Activated CD4-positive, alpha-beta T cell treated with anti-CD3 and anti-CD28 coated beads for 36 hours (primary cell): ENCODE measurements at regions not wholly inside any gene's neighbourhood (a gene's known extent, or its start where the extent isn't known, plus 50 kb on each side); places are given as distances from the start of the nearest gene placed in this dataset.

ENCODE experiments used
- ATAC-seq: fragments of 200-7000 bp; cut with Tn5 transposase; one replicate; pipeline ENCODE4 v1.10.0; 2021; ENCODE audit warnings: mild to moderate bottlenecking, moderate library complexity
- CTCF ChIA-PET: fragments of 350-600 bp; sonication (Branson Sonifier 250); formaldehyde crosslinking; loops from one replicate; lab custom pipeline; 2021; ENCODE audit warnings: antibody characterized with exemption; lab: Charles Lee
- POLR2A ChIA-PET: fragments of 350-600 bp; sonication (Branson Sonifier 250); formaldehyde crosslinking; loops from one replicate; lab custom pipeline; 2021; ENCODE audit warnings: antibody characterized with exemption, inconsistent platforms; lab: Charles Lee
- DNase-seq: peaks from one replicate; pipeline ENCODE4 v3.0.0-alpha.2; 2020
- H3K27ac Mint-ChIP-seq: one replicate; pipeline ENCODE4 v1.8.0; 2021; ENCODE audit warnings: mixed read lengths
- H3K27me3 Mint-ChIP-seq: one replicate; pipeline ENCODE4 v1.8.0; 2021; ENCODE audit warnings: mixed read lengths
- H3K36me3 Mint-ChIP-seq: one replicate; pipeline ENCODE4 v1.8.0; 2021; ENCODE audit warnings: low read depth, mixed read lengths
- H3K4me1 Mint-ChIP-seq: one replicate; pipeline ENCODE4 v1.8.0; 2021; ENCODE audit warnings: mixed read lengths
- H3K4me3 Mint-ChIP-seq: one replicate; pipeline ENCODE4 v1.8.0; 2021; ENCODE audit warnings: mild to moderate bottlenecking, moderate library complexity, mixed read lengths
- H3K9me3 Mint-ChIP-seq: one replicate; pipeline ENCODE4 v1.8.0; 2021; ENCODE audit warnings: low read depth, mixed read lengths
- intact Hi-C, 2 experiments: fragments of 100-400 bp; cut with DNase I in 1 of 2; cut with micrococcal nuclease in 1 of 2; formaldehyde crosslinking; loops; one replicate each; pipeline versions ENCODE4 v1.14.2 to v1.15.1; 2022 to 2024; cut with DNase I, micrococcal nuclease

DNA sequence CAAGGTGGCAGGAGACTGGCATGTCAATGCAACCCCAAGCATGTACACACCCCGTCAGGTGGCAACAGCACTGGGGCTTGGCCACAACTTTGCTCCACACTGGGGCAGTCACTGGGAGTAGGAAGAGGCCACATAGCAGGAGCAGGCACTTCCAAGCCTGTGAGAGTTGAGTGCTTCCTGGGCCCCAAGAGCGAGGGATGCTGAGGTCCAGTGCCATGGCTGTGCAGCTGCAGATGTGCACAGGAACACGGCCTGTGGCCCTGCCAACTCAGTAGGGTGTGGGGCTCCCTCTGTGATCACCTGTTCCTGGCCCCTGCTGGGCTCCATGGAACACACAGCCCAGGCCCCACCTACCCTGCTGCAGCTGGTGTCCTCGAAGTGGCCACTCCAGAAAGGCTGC, 932.8 kb upstream of the SORCS1 start:
- intact Hi-C loops = no loop called here
- H3K27me3 Mint-ChIP-seq = no peaks in the 10 kb centered on the region
- no peaks in the 10 kb centered on the region for H3K4me1 Mint-ChIP-seq
- H3K27ac Mint-ChIP-seq = no peak overlapping the region
- ChIA-PET POLR2A (no interaction called here), CTCF (no interaction called here)
- H3K9me3 Mint-ChIP-seq = peaks cover 2% of the 10 kb centered on the region
- no peaks in the 10 kb centered on the region for H3K36me3 Mint-ChIP-seq
- DNase-seq (no peak), ATAC-seq (no peak)
- no peak overlapping the region for H3K4me3 Mint-ChIP-seq

GRCh38 chr10:108095932-108096925, 931.7 kb upstream of the SORCS1 start:
- H3K27ac Mint-ChIP-seq = no peak overlapping the region
- H3K9me3 Mint-ChIP-seq = peaks cover 5% of the 10 kb centered on the region
- H3K27me3 Mint-ChIP-seq = no peaks in the 10 kb centered on the region
- ATAC-seq (no peak), DNase-seq (no peak)
- no peaks in the 10 kb centered on the region for H3K36me3 Mint-ChIP-seq
- POLR2A ChIA-PET = no interaction called here
- CTCF ChIA-PET = interaction anchor here (0.6 kb wide), 2 partner anchors 446 to 481 kb away, joined by 4 read pairs; no protein-coding TSS in a partner anchor
- H3K4me3 Mint-ChIP-seq = no peak overlapping the region
- no peaks in the 10 kb centered on the region for H3K4me1 Mint-ChIP-seq
- intact Hi-C loops = no loop called here

GRCh38 chr10:108090476-108091215, 926.1 kb upstream of the SORCS1 start:
- Mint-ChIP-seq H3K9me3 (peaks cover 5% of the 10 kb centered on the region), H3K4me1 (no peaks in the 10 kb centered on the region), H3K27ac (no peak overlapping the region), H3K27me3 (no peaks in the 10 kb centered on the region), H3K36me3 (no peaks in the 10 kb centered on the region), H3K4me3 (no peak overlapping the region)
- no peak for ATAC-seq
- ChIA-PET POLR2A (no interaction called here), CTCF (no interaction called here)
- intact Hi-C loops = no loop called here
- DNase-seq = no peak

DNA sequence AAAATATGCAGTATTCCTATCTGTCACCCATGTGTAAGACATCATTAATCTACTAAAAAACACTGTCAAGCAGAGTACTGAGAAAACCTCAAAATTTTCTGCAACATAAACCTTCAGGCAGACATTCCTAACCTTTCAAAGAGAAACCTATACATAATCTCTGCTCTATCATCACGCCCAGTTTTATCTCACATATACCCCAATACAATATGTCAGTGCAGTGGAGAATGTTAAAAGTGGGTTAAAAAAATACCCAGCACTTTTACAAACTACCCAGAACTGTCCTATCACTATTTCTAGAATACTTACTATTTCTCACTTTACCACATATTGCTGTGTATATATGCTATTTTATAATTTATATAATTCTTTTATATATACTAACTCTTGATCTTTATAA, 922.0 kb upstream of the SORCS1 start:
- Mint-ChIP-seq H3K9me3 (peaks cover 2% of the 10 kb centered on the region), H3K4me3 (no peak overlapping the region), H3K4me1 (no peaks in the 10 kb centered on the region), H3K27ac (no peak overlapping the region), H3K36me3 (no peaks in the 10 kb centered on the region), H3K27me3 (no peaks in the 10 kb centered on the region)
- intact Hi-C loops = no loop called here
- ChIA-PET POLR2A (no interaction called here), CTCF (no interaction called here)
- DNase-seq (no peak), ATAC-seq (peak; percentile 55)

GRCh38 chr10:108082596-108082995, 918.1 kb upstream of the SORCS1 start:
- POLR2A ChIA-PET = no interaction called here

GRCh38 chr10:108078263-108078662, 913.8 kb upstream of the SORCS1 start:
- no peaks in the 10 kb centered on the region for H3K4me1 Mint-ChIP-seq
- no peaks in the 10 kb centered on the region for H3K36me3 Mint-ChIP-seq
- H3K27ac Mint-ChIP-seq = no peak overlapping the region
- ChIA-PET POLR2A (no interaction called here), CTCF (no interaction called here)
- H3K9me3 Mint-ChIP-seq = peaks cover 5% of the 10 kb centered on the region
- no peaks in the 10 kb centered on the region for H3K27me3 Mint-ChIP-seq
- intact Hi-C loops = no loop called here
- ATAC-seq (no peak), DNase-seq (no peak)
- no peak overlapping the region for H3K4me3 Mint-ChIP-seq

More at GRCh38 chr10:108082596-108082995, 918.1 kb upstream of the SORCS1 start:
- ATAC-seq (no peak), DNase-seq (no peak)
- intact Hi-C loops = no loop called here
- Mint-ChIP-seq H3K4me1 (no peaks in the 10 kb centered on the region), H3K27ac (no peak overlapping the region), H3K27me3 (no peaks in the 10 kb centered on the region), H3K4me3 (no peak overlapping the region), H3K36me3 (no peaks in the 10 kb centered on the region), H3K9me3 (peaks cover 4% of the 10 kb centered on the region)
- CTCF ChIA-PET = interaction anchor here (0.6 kb wide), 1 partner anchor 32 kb away, joined by 3 read pairs; no protein-coding TSS in a partner anchor

DNA sequence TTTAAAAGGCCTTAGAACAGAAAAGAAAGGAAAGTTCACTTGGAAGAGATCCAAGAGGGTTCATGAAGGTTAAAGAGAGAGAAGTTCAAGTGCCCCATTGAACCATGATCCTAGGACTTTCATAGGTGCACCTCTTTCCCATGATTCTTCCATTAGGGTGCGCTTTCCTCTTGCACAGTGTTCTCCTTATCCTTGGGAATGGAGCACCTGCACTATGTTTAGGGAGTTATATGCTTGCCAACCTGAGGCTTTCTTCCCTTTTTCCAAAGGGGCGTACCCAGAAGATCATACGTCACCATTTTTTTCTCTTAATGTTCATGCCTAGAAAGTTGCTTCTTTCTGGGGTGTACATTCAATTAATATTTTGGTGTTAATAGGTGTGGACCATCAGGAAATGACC, 908.0 kb upstream of the SORCS1 start:
- intact Hi-C loops = no loop called here
- CTCF ChIA-PET = no interaction called here
- H3K9me3 Mint-ChIP-seq = peaks cover 8% of the 10 kb centered on the region

DNA sequence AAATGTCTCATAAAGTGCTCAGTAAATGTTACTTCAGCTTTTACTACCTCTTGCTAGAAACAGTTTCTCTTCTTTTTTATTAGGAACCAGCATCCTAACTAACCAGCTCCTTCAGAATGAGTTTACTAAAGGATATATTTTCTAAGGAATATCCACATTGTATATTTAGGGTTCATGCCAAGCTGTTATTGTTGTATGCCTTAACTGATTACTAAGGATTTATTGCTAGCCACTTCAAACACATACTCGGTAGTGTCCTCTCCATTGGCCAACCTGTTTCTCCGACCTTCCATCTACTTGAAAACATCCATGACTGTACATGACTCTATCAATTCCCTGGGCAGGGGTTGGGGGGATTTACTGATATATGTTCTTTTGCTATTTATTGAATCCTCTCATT, 906.3 kb upstream of the SORCS1 start:
- ChIA-PET POLR2A (no interaction called here), CTCF (interaction anchor here (0.7 kb wide), 1 partner anchor 19 kb away, joined by 3 read pairs; no protein-coding TSS in a partner anchor)
- Mint-ChIP-seq H3K36me3 (no peaks in the 10 kb centered on the region), H3K27ac (no peak overlapping the region), H3K9me3 (peaks cover 8% of the 10 kb centered on the region), H3K27me3 (no peaks in the 10 kb centered on the region), H3K4me3 (no peak overlapping the region), H3K4me1 (no peaks in the 10 kb centered on the region)
- DNase-seq = no peak
- ATAC-seq = no peak
- intact Hi-C loops = no loop called here

More for the DNA sequence above, 908.0 kb upstream of the SORCS1 start:
- Mint-ChIP-seq H3K36me3 (no peaks in the 10 kb centered on the region), H3K27me3 (no peaks in the 10 kb centered on the region), H3K4me1 (no peaks in the 10 kb centered on the region), H3K27ac (no peak overlapping the region), H3K4me3 (no peak overlapping the region)
- POLR2A ChIA-PET = no interaction called here
- DNase-seq = no peak
- ATAC-seq = no peak

DNA sequence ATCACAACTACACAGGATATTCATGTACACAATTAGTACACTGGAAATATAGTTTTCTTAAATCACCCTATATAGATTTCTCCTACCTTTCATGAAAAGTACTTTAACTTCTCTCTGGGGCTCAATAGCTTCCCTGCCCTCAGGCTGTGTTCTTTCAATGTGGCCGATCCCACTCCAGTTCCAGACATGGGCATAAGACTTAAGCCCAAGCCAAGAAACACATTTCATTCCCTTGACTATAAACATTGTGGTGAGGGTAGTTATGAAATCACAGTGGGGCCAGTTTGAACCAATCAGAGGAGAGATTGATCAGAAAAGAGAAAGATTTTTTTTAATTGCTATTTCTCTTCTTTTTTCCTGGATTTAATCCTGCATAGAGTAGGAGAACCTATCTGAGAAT, 904.6 kb upstream of the SORCS1 start:
- H3K9me3 Mint-ChIP-seq = peaks cover 8% of the 10 kb centered on the region
- DNase-seq (no peak), ATAC-seq (no peak)
- no peaks in the 10 kb centered on the region for H3K27me3 Mint-ChIP-seq
- H3K36me3 Mint-ChIP-seq = no peaks in the 10 kb centered on the region
- CTCF ChIA-PET = no interaction called here
- intact Hi-C loops = no loop called here
- H3K27ac Mint-ChIP-seq = no peak overlapping the region
- POLR2A ChIA-PET = no interaction called here
- no peaks in the 10 kb centered on the region for H3K4me1 Mint-ChIP-seq
- H3K4me3 Mint-ChIP-seq = no peak overlapping the region

DNA sequence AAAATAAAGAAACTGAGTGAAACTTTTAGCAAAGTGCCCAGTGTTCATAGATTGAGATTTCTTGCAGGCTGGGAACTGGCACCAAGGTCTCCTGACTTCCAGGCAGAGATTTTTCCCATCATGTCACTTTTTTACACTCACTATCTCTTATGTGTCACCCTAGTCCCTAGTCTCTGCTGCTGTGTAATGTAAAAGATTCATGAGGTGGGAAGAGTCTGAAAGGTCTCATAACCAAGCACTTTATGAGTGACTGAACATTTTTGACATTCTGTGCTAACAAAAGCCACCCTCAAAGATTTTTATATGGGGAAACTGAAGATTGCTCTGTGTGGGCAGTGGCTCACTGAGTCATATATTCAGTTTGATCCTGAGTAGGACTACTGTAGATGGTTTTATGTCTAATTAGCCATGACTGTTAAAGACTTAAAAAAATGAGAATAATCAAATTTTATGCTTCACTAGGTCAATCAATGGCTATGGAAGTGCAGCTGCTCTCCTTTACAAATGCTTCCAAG, 900.3 kb upstream of the SORCS1 start:
- DNase-seq = no peak
- Mint-ChIP-seq H3K4me3 (no peak overlapping the region), H3K9me3 (peaks cover 9% of the 10 kb centered on the region), H3K27ac (no peak overlapping the region), H3K4me1 (no peaks in the 10 kb centered on the region), H3K36me3 (no peaks in the 10 kb centered on the region), H3K27me3 (no peaks in the 10 kb centered on the region)
- intact Hi-C loops = no loop called here
- CTCF ChIA-PET = no interaction called here
- no peak for ATAC-seq
- POLR2A ChIA-PET = no interaction called here

DNA sequence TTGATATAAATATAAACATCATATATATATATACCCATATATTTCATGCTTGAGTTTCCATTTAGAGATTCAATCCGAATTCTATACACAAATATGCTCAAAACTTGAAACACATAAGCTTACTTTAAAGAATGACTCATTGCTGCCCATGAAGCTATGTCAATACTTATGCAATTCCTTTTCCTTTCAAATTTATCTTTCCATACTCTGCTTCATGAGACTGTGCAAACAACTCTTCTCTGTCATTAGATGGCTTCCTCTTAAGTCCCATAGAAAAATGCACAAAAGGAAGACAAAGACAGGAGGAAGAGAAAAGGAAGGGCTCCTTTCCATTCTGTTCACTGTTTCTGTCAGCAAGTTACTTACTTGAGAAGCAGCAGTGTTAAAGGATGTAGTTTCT, 895.7 kb upstream of the SORCS1 start:
- H3K4me3 Mint-ChIP-seq = no peak overlapping the region
- ChIA-PET POLR2A (no interaction called here), CTCF (no interaction called here)
- ATAC-seq = no peak
- H3K36me3 Mint-ChIP-seq = no peaks in the 10 kb centered on the region
- no peaks in the 10 kb centered on the region for H3K4me1 Mint-ChIP-seq
- DNase-seq = no peak
- H3K9me3 Mint-ChIP-seq = peaks cover 6% of the 10 kb centered on the region
- intact Hi-C loops = no loop called here
- no peaks in the 10 kb centered on the region for H3K27me3 Mint-ChIP-seq
- no peak overlapping the region for H3K27ac Mint-ChIP-seq
